Ovary (tissue), 7 donors: ENCODE measurements at regions not wholly inside any gene's neighbourhood (a gene's known extent, or its start where the extent isn't known, plus 50 kb on each side); places are given as distances from the start of the nearest gene placed in this dataset.

Source experiments
- DNase-seq, 5 donors: peaks; one replicate each; pipeline ENCODE4 v3.0.0-alpha.2; 2019 to 2020
- H3K27ac ChIP-seq, 2 donors: fragments of 200-600 bp; one replicate each; pipeline versions ENCODE4 v1.5.1 to v1.8.0; 2019 to 2022
- H3K27me3 ChIP-seq: fragments of 200-600 bp; one replicate; pipeline ENCODE4 v1.8.0; 2022
- H3K36me3 ChIP-seq: fragments of 200-600 bp; sonication (generic); one replicate; pipeline ENCODE4 v1.5.1; 2019
- H3K4me1 ChIP-seq: one replicate; pipeline ENCODE4 v1.8.1; 2013; ENCODE audit warnings: mild to moderate bottlenecking, moderate library complexity; ENCODE audit not compliant: insufficient read depth
- H3K4me3 ChIP-seq: fragments of 200-600 bp; sonication (generic); one replicate; pipeline ENCODE4 v1.5.1; 2017
- H3K9me3 ChIP-seq, 2 donors: fragments of 200-600 bp in 1 of 2; sonication (generic) in 1 of 2; one replicate each; pipeline versions ENCODE4 v1.5.1 to v1.8.1; 2013 to 2019; ENCODE audit warnings: mild to moderate bottlenecking in 1 of 2, moderate library complexity in 1 of 2
- CTCF ChIP-seq, 3 donors: fragments of 450-650 bp in 2 of 3; fragments of 200-600 bp in 1 of 3; IDR thresholded peaks; one replicate each; pipeline versions ENCODE4 v1.5.1 to v1.8.0; 2016 to 2022; ENCODE audit warnings: antibody characterized with exemption in 3 of 3, mild to moderate bottlenecking in 1 of 3
- EP300 ChIP-seq: sonication (generic); formaldehyde crosslinking; IDR thresholded peaks from one replicate; pipeline ENCODE4 v1.6.1; 2017; ENCODE audit warnings: antibody characterized with exemption
- POLR2A ChIP-seq: fragments of 450-650 bp; IDR thresholded peaks from one replicate; pipeline ENCODE4 v1.6.1; 2017; ENCODE audit warnings: antibody characterized with exemption, mild to moderate bottlenecking, moderate library complexity
- WGBS, 3 donors: extraction: QIAGEN DNeasy Blood & Tissue Kit in 1 of 3; methylation state at CpG; one replicate each; pipeline versions ENCODE4 v1.1.5 to v1.1.7; 2013 to 2017; 5-methylcytosine and 5-hydroxymethylcytosine counted together
- intact Hi-C, 4 donors: fragments of 100-400 bp; cut with DNase I; formaldehyde crosslinking; loops; one replicate each; pipeline versions ENCODE4 v1.11.0 to v1.15.1; 2022 to 2023
- donor health status: DM: no; HTN: no; CAD: no; lungs with moderate emphysema.
- donor health status: DM: no; HTN: no; CAD: no.
- donor health status: Bipolar disorder and iron deficiency.
- donor health status: DM: no; HTN: no; CAD: no.
- donor health status: DM: yes; HTN: yes; CAD: no.

GRCh38 chrX:8341814-8342590, 122.6 kb upstream of the VCX3B start:
- Histone ChIP-seq H3K9me3 (no peaks in the 10 kb centered on the region), H3K27me3 (no peaks in the 10 kb centered on the region), H3K36me3 (no peaks in the 10 kb centered on the region), H3K4me1 (no peaks in the 10 kb centered on the region), H3K27ac (no peak overlapping the region), H3K4me3 (no peak overlapping the region)
- 69 to 73% (median 70%) methylated on average over 7 of the region's 7 CpGs for WGBS, 3 donors
- intact Hi-C loops, result no loop called here
- DNase-seq, result no peak
- no peak for TF ChIP-seq CTCF (IDR thresholded peaks at IDR 0.05)
- no peak for TF ChIP-seq EP300
- TF ChIP-seq POLR2A, result no peak

DNA sequence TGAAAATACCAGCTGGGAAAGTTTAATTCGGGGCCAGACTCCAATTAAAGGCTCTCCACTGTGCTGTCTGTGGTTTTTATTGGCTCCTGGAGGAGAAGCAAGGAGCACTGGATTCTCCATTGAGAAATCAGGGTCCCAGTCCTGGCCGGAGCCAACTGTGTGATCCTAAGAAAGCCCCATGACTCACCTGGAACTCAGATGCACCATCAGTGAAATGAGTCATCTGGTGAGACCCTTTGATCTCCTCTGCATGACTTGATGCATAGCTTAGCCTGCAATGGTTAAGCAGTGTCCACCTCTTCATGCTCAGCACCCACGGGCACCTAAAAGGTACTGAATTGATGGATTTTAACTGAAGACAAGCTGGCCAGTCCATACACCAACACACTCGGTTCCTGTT, 119.2 kb upstream of the VCX3B start:
- WGBS, 3 donors, result 71 to 78% (median 76%) methylated on average over 4 of the region's 4 CpGs
- TF ChIP-seq CTCF (IDR thresholded peaks at IDR 0.05) (no peak), POLR2A (no peak), EP300 (no peak)
- Histone ChIP-seq H3K27me3 (no peaks in the 10 kb centered on the region), H3K4me3 (no peak overlapping the region), H3K27ac (no peak overlapping the region), H3K4me1 (no peaks in the 10 kb centered on the region), H3K9me3 (no peaks in the 10 kb centered on the region), H3K36me3 (no peaks in the 10 kb centered on the region)
- no peak for DNase-seq
- intact Hi-C loops, result no loop called here

DNA sequence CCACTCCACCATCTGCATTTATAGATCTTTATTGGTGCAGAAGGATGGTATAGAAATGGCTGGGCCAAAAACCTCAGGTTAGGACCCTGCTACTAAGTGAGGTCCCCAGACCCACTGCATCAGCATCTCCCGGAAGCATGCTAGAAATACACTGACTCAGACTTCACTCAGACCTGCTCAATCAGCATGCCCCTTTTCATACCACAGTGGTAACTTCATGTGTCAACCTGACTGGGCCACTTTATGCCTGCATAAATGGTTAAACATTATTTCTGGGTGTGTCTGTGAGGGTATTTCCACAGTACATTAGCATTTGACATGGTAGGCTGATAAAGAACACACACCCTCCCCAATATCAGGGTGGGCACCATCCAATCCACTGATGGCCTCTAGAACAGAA, 118.6 kb upstream of the VCX3B start:
- H3K4me3 ChIP-seq, result no peak overlapping the region
- H3K9me3 ChIP-seq, result no peaks in the 10 kb centered on the region
- 93 to 100% (median 96%) methylated on average over 1 of the region's 1 CpG for WGBS, 3 donors
- no peak for DNase-seq
- H3K27ac ChIP-seq, result no peak overlapping the region
- intact Hi-C loops, result no loop called here
- no peaks in the 10 kb centered on the region for H3K36me3 ChIP-seq
- no peaks in the 10 kb centered on the region for H3K4me1 ChIP-seq
- no peaks in the 10 kb centered on the region for H3K27me3 ChIP-seq
- no peak for TF ChIP-seq CTCF (IDR thresholded peaks at IDR 0.05)
- no peak for TF ChIP-seq EP300
- no peak for TF ChIP-seq POLR2A

DNA sequence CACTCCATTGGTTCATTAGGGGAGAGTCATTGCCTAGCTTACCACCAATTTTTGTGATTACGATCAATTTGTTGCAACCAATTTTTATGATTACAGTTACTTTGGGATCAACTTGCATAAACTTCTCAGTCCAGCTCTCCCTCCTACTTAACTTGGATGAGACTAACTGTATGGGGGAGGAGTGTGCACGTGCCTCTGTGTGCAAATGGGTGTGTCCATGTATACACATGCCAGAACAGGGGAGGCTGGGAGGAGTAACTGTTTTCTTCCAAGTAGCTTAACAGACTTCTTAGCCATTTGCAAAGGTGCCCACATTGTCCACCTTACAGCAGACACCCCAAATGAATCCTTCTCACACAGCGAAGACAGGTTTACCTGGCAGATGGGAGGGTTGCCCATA, 117.7 kb upstream of the VCX3B start:
- no peaks in the 10 kb centered on the region for H3K27me3 ChIP-seq
- DNase-seq, result no peak
- TF ChIP-seq POLR2A (no peak), EP300 (no peak), CTCF (IDR thresholded peaks at IDR 0.05) (no peak)
- no peak overlapping the region for H3K4me3 ChIP-seq
- H3K27ac ChIP-seq, result no peak overlapping the region
- no peaks in the 10 kb centered on the region for H3K4me1 ChIP-seq
- WGBS, 3 donors, result 70 to 76% (median 71%) methylated on average over 3 of the region's 3 CpGs
- intact Hi-C loops, result no loop called here
- H3K36me3 ChIP-seq, result no peaks in the 10 kb centered on the region
- no peaks in the 10 kb centered on the region for H3K9me3 ChIP-seq
